ENCODE measurements at regions not wholly inside any gene's neighbourhood (a gene's known extent, or its start where the extent isn't known, plus 50 kb on each side); places are given as distances from the start of the nearest gene placed in this dataset.

DNA sequence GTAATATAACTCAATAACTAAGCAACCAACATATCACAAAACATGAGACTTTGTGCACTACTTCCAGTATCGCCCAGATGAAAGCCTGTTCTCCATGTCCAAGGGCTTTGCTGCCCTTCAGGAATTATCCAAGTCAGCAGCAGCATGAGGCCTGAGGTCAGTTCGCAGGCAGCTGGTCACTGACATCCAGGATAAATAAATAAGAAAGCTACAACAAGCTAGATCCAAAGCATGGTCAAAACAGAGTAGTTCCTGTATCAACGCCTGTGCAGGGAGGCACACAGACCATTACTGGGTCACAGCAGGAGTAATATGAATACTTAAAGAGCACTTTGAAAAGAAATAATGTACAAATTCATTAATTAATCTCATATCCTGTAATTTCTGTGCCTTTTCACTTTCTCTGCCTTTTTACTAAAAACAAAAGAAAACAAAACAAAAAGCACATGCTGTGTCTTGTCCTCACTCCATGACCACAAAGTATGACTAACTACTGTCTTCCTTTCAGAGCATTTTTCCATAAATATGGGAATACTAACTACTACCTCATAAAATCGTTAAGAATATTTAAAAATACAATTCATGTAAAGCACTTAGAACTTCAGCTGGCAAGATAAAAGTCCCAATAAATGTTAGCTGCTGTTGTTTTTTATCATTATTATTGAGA, 374.9 kb upstream of the IRAK1BP1 start:
- Histone ChIP-seq H3K27ac (ENCODE audit: low read length) (no peak overlapping the region), H3K4me1 (ENCODE audit: control insufficient read depth, insufficient read depth, low read length) (no peaks in the 10 kb centered on the region), H3K27me3 (ENCODE audit: control insufficient read depth, insufficient read depth, low read length) (no peaks in the 10 kb centered on the region), H3K9me3 (ENCODE audit: control insufficient read depth, insufficient read depth, low read length) (no peaks in the 10 kb centered on the region), H3K36me3 (ENCODE audit: control insufficient read depth, insufficient read depth, low read length) (no peaks in the 10 kb centered on the region), H3K4me3 (ENCODE audit: low read length) (no peak overlapping the region)
- no peak for DNase-seq (ENCODE audit: low read depth, low spot score)
- WGBS (ENCODE audit: insufficient coverage, insufficient read length): no CpG with 5 or more reads among the region's 4 CpGs

DNA sequence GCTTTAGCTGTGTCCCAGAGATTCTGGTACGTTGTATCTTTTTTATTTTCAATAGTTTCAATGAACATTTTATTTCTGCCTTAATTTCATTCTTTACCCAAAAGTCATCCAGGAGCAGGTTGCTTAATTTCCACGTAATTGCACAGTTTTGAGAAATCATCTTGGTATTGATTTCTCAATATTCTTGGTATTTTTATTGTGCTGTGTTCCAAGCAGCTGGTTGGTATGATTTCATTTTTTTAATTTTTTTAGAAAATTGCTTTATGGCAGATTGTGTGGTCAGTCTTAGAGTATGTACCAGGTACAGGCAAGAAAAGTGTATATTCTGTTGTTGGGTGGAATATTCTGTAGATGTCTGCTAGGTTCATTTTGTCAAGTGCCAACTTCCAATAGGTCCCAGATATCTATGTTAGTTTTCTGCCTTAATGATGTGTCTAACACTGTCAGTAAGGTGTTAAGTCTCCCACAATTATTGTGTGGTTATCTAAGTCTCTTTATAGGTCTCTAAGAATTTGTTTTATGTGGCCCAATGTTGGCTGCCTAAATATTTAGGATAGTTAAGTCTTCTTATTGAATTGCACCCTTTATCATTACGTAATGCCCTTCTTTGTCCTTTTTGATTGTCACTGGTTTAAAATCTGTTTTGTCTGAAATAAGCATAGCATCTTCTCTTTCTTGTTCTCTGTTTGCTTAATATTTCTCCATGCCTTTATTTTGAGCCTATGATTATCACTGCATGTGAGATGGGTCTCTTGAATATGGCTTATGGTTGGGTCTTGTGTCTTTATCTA, 366.9 kb upstream of the IRAK1BP1 start:
- Histone ChIP-seq H3K36me3 (ENCODE audit: control insufficient read depth, insufficient read depth, low read length) (no peaks in the 10 kb centered on the region), H3K4me1 (ENCODE audit: control insufficient read depth, insufficient read depth, low read length) (peaks cover 2% of the 10 kb centered on the region), H3K9me3 (ENCODE audit: control insufficient read depth, insufficient read depth, low read length) (no peaks in the 10 kb centered on the region), H3K4me3 (ENCODE audit: low read length) (no peak overlapping the region), H3K27ac (ENCODE audit: low read length) (no peak overlapping the region), H3K27me3 (ENCODE audit: control insufficient read depth, insufficient read depth, low read length) (no peaks in the 10 kb centered on the region)
- no CpG with 5 or more reads among the region's 3 CpGs for WGBS (ENCODE audit: insufficient coverage, insufficient read length)
- DNase-seq (ENCODE audit: low read depth, low spot score): no peak

DNA sequence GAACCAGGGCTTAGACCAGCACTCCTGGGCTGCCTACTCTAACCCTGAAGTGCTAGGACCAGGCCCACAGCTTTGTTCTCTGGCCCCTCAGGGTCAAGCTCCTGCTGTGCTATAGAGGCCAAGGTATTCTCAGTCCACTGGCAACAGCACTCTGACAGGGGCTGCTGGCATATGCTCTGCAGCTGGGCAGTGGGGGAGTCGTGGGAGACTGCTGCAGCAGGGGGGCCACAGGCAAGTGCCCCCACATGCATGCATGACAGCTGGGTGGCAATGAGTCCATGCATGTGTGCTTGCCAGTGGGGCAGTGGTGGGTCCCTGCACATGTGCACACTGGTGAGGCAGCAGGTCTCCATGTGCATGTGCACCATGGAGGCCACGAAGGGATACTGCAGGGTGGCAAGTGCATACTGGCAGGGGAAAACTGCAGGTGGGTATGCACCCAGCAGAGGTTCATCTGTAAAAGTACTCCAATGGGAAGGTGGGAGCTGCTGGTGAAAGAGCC, 364.9 kb upstream of the IRAK1BP1 start:
- Histone ChIP-seq H3K27ac (ENCODE audit: low read length) (no peak overlapping the region), H3K4me1 (ENCODE audit: control insufficient read depth, insufficient read depth, low read length) (peaks cover 2% of the 10 kb centered on the region), H3K36me3 (ENCODE audit: control insufficient read depth, insufficient read depth, low read length) (no peaks in the 10 kb centered on the region), H3K4me3 (ENCODE audit: low read length) (no peak overlapping the region), H3K9me3 (ENCODE audit: control insufficient read depth, insufficient read depth, low read length) (no peaks in the 10 kb centered on the region), H3K27me3 (ENCODE audit: control insufficient read depth, insufficient read depth, low read length) (no peaks in the 10 kb centered on the region)
- DNase-seq (ENCODE audit: low read depth, low spot score): no peak
- no CpG with 5 or more reads among the region's 2 CpGs for WGBS (ENCODE audit: insufficient coverage, insufficient read length)

DNA sequence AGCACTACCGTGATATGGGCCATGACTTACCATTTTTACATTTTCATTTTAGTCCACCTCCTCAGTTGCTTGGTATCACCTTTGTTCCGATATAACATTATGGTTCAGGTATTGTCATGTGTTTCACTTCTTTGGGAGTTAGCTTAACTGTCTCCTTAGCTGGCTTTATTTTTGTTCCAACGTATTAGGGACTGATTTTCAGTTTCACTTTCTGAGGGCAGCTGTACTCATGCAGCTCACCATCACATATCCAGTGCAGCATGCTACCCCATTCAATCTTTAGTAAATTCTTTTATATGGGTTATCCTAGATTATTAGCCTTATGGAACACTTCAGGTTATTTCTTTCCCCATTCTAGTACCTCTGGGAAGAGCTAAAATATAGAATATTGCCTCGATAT, 362.2 kb upstream of the IRAK1BP1 start:
- WGBS (ENCODE audit: insufficient coverage, insufficient read length): no CpG with 5 or more reads among the region's 4 CpGs
- H3K4me1 ChIP-seq (ENCODE audit: control insufficient read depth, insufficient read depth, low read length): peaks cover 2% of the 10 kb centered on the region
- H3K36me3 ChIP-seq (ENCODE audit: control insufficient read depth, insufficient read depth, low read length): no peaks in the 10 kb centered on the region
- no peak for DNase-seq (ENCODE audit: low read depth, low spot score)
- H3K27me3 ChIP-seq (ENCODE audit: control insufficient read depth, insufficient read depth, low read length): no peaks in the 10 kb centered on the region
- no peaks in the 10 kb centered on the region for H3K9me3 ChIP-seq (ENCODE audit: control insufficient read depth, insufficient read depth, low read length)
- no peak overlapping the region for H3K27ac ChIP-seq (ENCODE audit: low read length)
- H3K4me3 ChIP-seq (ENCODE audit: low read length): no peak overlapping the region

DNA sequence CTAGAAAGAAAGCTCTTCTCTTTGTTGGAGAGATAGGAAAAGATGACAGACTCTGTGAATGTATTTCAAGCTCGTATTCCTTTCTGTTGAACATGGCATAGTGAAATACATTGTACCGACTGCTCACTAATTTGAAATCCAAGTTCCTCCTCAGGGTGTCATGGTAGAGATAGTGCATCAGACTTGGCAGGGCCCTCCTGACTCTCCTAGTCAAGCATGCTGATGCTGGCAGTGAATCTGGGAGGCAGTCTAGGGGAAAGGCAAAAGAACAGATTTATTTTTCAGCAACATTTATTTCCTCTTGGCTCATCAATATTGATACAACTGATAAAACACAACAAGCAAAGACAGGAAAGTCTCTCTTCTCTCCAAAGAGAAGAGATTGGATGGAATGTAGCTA, 356.3 kb upstream of the IRAK1BP1 start:
- Histone ChIP-seq H3K4me3 (ENCODE audit: low read length) (no peak overlapping the region), H3K4me1 (ENCODE audit: control insufficient read depth, insufficient read depth, low read length) (no peaks in the 10 kb centered on the region), H3K27me3 (ENCODE audit: control insufficient read depth, insufficient read depth, low read length) (no peaks in the 10 kb centered on the region), H3K27ac (ENCODE audit: low read length) (no peak overlapping the region), H3K9me3 (ENCODE audit: control insufficient read depth, insufficient read depth, low read length) (no peaks in the 10 kb centered on the region), H3K36me3 (ENCODE audit: control insufficient read depth, insufficient read depth, low read length) (no peaks in the 10 kb centered on the region)
- no peak for DNase-seq (ENCODE audit: low read depth, low spot score)
- WGBS (ENCODE audit: insufficient coverage, insufficient read length): no CpG with 5 or more reads among the region's 2 CpGs

DNA sequence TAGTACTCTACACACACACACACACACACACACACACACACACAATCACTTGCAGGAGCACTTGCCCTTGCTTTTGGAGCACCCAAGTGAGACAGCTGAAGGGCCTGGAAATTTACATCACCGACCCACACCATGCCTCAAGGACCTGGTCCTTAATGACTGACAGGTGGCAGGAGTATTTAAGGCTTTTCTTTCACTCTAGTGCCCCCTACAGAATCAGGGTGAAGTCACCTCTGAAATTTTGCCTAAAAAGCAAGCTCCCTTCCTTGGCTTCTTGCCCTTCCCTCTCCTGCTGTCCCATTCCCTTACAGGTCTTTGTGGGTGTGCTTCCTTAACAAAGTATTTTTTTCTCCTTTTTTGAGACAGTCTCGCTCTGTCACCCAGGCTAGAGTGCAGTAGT, 353.5 kb upstream of the IRAK1BP1 start:
- no peak overlapping the region for H3K27ac ChIP-seq (ENCODE audit: low read length)
- no peaks in the 10 kb centered on the region; the same call in 1 of the 2 replicates for H3K4me1 ChIP-seq (ENCODE audit: control insufficient read depth, insufficient read depth, low read length)
- H3K36me3 ChIP-seq (ENCODE audit: control insufficient read depth, insufficient read depth, low read length): no peaks in the 10 kb centered on the region
- no peak overlapping the region for H3K4me3 ChIP-seq (ENCODE audit: low read length)
- H3K27me3 ChIP-seq (ENCODE audit: control insufficient read depth, insufficient read depth, low read length): no peaks in the 10 kb centered on the region
- no CpG with 5 or more reads among the region's 2 CpGs for WGBS (ENCODE audit: insufficient coverage, insufficient read length)
- H3K9me3 ChIP-seq (ENCODE audit: control insufficient read depth, insufficient read depth, low read length): no peaks in the 10 kb centered on the region
- DNase-seq (ENCODE audit: low read depth, low spot score): peak; percentile 16

DNA sequence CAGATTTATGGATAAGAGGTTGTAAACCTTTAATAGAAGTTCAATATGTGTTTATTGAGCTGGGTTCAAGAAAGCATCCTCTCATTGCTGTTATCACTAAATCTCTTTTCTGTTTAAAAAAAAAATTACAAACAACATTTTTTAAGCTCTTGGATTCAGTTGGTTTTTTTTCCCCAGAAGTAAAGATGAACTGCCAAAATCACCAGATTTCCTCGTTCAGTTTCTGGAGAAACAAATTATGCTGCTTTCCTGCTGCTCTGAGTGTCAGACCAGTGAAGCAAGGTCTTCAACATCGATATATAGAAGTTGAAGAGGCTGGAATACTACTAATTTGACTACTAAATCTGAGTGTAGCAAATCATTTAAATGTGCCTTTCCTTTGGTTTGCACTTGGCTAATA, 352.1 kb upstream of the IRAK1BP1 start:
- H3K4me1 ChIP-seq (ENCODE audit: control insufficient read depth, insufficient read depth, low read length): no peaks in the 10 kb centered on the region; the same call in 1 of the 2 replicates
- no peak overlapping the region for H3K4me3 ChIP-seq (ENCODE audit: low read length)
- no peak overlapping the region for H3K27ac ChIP-seq (ENCODE audit: low read length)
- H3K9me3 ChIP-seq (ENCODE audit: control insufficient read depth, insufficient read depth, low read length): no peaks in the 10 kb centered on the region
- H3K27me3 ChIP-seq (ENCODE audit: control insufficient read depth, insufficient read depth, low read length): no peaks in the 10 kb centered on the region
- H3K36me3 ChIP-seq (ENCODE audit: control insufficient read depth, insufficient read depth, low read length): no peaks in the 10 kb centered on the region
- no peak for DNase-seq (ENCODE audit: low read depth, low spot score)
- no CpG with 5 or more reads among the region's 2 CpGs for WGBS (ENCODE audit: insufficient coverage, insufficient read length)

DNA sequence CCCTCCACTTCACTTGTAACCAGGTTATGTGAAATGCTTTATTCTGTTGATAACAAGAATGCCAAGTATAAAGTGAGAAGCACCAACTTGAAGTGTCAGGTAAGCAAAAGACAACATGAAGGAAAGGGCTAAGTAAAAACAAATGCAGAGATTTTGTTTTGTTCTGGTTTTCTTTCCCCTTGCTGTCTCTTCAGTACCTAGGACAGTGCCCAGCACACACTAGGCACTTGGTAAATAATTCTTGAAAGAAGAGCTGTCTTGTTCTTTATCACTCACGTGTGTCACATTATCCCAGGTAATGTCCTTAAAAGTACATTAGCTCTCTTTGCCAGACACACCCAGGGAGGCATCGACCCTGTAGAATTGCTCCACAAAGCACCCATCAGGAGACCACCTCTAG, 350.0 kb upstream of the IRAK1BP1 start:
- no peak for DNase-seq (ENCODE audit: low read depth, low spot score)

DNA sequence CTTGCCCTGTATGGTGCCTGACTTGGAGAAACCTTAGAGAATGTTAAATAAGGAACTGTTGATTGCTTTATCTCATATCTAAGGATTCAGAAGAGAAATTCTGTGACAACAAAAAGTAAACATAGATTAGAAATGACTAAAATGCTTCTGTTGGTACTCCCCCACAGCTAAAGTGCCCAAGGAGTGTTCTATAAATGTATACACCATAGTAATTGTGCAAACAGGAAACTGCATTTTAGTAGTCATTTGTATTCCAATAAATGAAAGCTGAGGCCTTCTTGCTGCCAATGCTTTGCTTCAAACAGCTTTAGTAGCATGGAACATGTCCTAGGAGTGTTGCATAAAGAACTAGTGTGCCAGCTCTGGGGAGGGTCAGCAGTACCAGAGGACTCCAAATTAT, 343.7 kb upstream of the IRAK1BP1 start:
- H3K4me1 ChIP-seq (ENCODE audit: control insufficient read depth, insufficient read depth, low read length): no peaks in the 10 kb centered on the region
- H3K27ac ChIP-seq (ENCODE audit: low read length): no peak overlapping the region
- no peak overlapping the region for H3K4me3 ChIP-seq (ENCODE audit: low read length)
- no peaks in the 10 kb centered on the region for H3K36me3 ChIP-seq (ENCODE audit: control insufficient read depth, insufficient read depth, low read length)
- H3K9me3 ChIP-seq (ENCODE audit: control insufficient read depth, insufficient read depth, low read length): no peaks in the 10 kb centered on the region
- no peaks in the 10 kb centered on the region for H3K27me3 ChIP-seq (ENCODE audit: control insufficient read depth, insufficient read depth, low read length)
- DNase-seq (ENCODE audit: low read depth, low spot score): no peak

More for the DNA sequence above, 350.0 kb upstream of the IRAK1BP1 start:
- no CpG with 5 or more reads among the region's 2 CpGs for WGBS (ENCODE audit: insufficient coverage, insufficient read length)
- no peaks in the 10 kb centered on the region; the same call in 1 of the 2 replicates for H3K4me1 ChIP-seq (ENCODE audit: control insufficient read depth, insufficient read depth, low read length)
- H3K36me3 ChIP-seq (ENCODE audit: control insufficient read depth, insufficient read depth, low read length): no peaks in the 10 kb centered on the region
- no peaks in the 10 kb centered on the region for H3K9me3 ChIP-seq (ENCODE audit: control insufficient read depth, insufficient read depth, low read length)
- no peak overlapping the region for H3K4me3 ChIP-seq (ENCODE audit: low read length)
- no peaks in the 10 kb centered on the region for H3K27me3 ChIP-seq (ENCODE audit: control insufficient read depth, insufficient read depth, low read length)
- H3K27ac ChIP-seq (ENCODE audit: low read length): no peak overlapping the region

DNA sequence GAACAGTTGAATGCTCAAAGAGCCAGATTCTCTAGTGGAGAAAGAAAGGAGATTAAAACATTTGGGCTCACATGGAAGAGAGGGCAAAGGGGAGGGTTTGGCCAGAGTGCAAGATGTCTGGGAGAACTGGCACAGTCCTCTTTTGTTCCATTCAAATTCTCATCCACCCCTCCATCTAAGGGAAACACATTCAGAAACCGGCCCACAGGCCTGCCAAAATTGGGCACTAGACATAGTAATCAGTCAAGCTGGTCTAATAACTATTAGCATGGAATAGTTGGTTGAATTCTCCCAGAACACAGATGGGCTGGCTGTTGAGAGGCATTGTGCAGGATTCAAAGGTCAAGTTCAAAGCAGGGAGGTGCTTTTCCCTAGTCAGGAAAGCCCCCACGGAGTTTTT, 341.4 kb upstream of the IRAK1BP1 start:
- Histone ChIP-seq H3K27ac (ENCODE audit: low read length) (no peak overlapping the region), H3K9me3 (ENCODE audit: control insufficient read depth, insufficient read depth, low read length) (no peaks in the 10 kb centered on the region), H3K4me1 (ENCODE audit: control insufficient read depth, insufficient read depth, low read length) (no peaks in the 10 kb centered on the region), H3K4me3 (ENCODE audit: low read length) (no peak overlapping the region), H3K27me3 (ENCODE audit: control insufficient read depth, insufficient read depth, low read length) (no peaks in the 10 kb centered on the region), H3K36me3 (ENCODE audit: control insufficient read depth, insufficient read depth, low read length) (no peaks in the 10 kb centered on the region)
- no peak for DNase-seq (ENCODE audit: low read depth, low spot score)
- WGBS (ENCODE audit: insufficient coverage, insufficient read length): no CpG with 5 or more reads among the region's 2 CpGs

Measured in iPS DF 6.9 (cell line).